Endothelial cell of umbilical vein (primary cell): ENCODE measurements at regions not wholly inside any gene's neighbourhood (a gene's known extent, or its start where the extent isn't known, plus 50 kb on each side); places are given as distances from the start of the nearest gene placed in this dataset.

Experiments used
- BruUV-seq: library from RNA; stranded (reverse); fragments of 400-500 nt; replicated peaks from 2 replicates; lab custom pipeline; 2021; lab: Mats Ljungman, UMichigan
- CTCF ChIA-PET: fragments of 300-600, 350-600 bp; sonication (Branson Sonifier 250); formaldehyde crosslinking; loops from one replicate; lab custom pipeline; 2021; ENCODE audit warnings: antibody characterized with exemption, inconsistent platforms; lab: Charles Lee
- POLR2A ChIA-PET: fragments of 300-600, 350-600 bp; sonication (Branson Sonifier 250); formaldehyde crosslinking; loops from one replicate; lab custom pipeline; 2021; ENCODE audit warnings: antibody characterized with exemption, inconsistent platforms; lab: Charles Lee
- DNase-seq: peaks from one replicate; pipeline ENCODE4 v3.0.0-alpha.2; 2011; ENCODE audit warnings: low read depth, low spot score
- FAIRE-seq: peaks from 2 replicates; lab custom pipeline; 2011; peaks lifted over from hg19 to GRCh38; lab: Jason Lieb, UNC
- H2AFZ ChIP-seq: 2 replicates; pipeline ENCODE4 v1.6.0; 2012; ENCODE audit warnings: low read depth, low read length, control low read depth, inconsistent platforms
- H3K27ac ChIP-seq: 2 replicates; pipeline ENCODE4 v1.5.1; 2011; ENCODE audit warnings: low read depth, mild to moderate bottlenecking, control low read depth, low read length, moderate library complexity; ENCODE audit not compliant: insufficient read depth
- H3K27me3 ChIP-seq, 2 experiments: 2 replicates each; pipeline versions ENCODE4 v1.6.0 to v1.6.1; 2011; ENCODE audit warnings: low read length in 2 of 2, mixed read lengths in 1 of 2; ENCODE audit not compliant: control insufficient read depth in 2 of 2, insufficient read depth in 2 of 2
- H3K36me3 ChIP-seq, 2 experiments: 2 replicates in 1 of 2; 3 replicates in 1 of 2; pipeline ENCODE4 v1.5.1; 2011; ENCODE audit warnings: low read length in 2 of 2, mild to moderate bottlenecking in 1 of 2, moderate library complexity in 1 of 2; ENCODE audit not compliant: control insufficient read depth in 2 of 2, insufficient read depth in 2 of 2; ENCODE audit errors: extremely low read depth in 1 of 2
- H3K4me1 ChIP-seq: 3 replicates; pipeline ENCODE4 v1.5.1; 2011; ENCODE audit warnings: mild to moderate bottlenecking, low read length; ENCODE audit not compliant: control insufficient read depth, insufficient read depth; ENCODE audit errors: extremely low read depth
- H3K4me2 ChIP-seq: 2 replicates; pipeline ENCODE4 v1.6.1; 2011; ENCODE audit warnings: low read length, control low read depth, mixed read lengths; ENCODE audit not compliant: insufficient read depth
- H3K4me3 ChIP-seq, 3 experiments: fragments of 200-600 bp in 1 of 3; sonication (generic), shearing (Covaris generic) in 1 of 3; replicated peaks in 1 of 3; 2 replicates each; pipeline ENCODE4 v1.5.1; 2011 to 2016; ENCODE audit warnings: control low read depth in 3 of 3, low read length in 3 of 3, mild to moderate bottlenecking in 2 of 3, inconsistent platforms in 1 of 3, low read depth in 1 of 3, moderate library complexity in 1 of 3; ENCODE audit not compliant: insufficient read depth in 1 of 3
- H3K79me2 ChIP-seq: 2 replicates; pipeline ENCODE4 v1.6.0; 2012; ENCODE audit warnings: low read length, inconsistent platforms; ENCODE audit not compliant: control insufficient read depth, insufficient read depth
- H3K9ac ChIP-seq: replicated peaks from 2 replicates; pipeline ENCODE3; 2011; ENCODE audit warnings: low read length, control low read depth; ENCODE audit not compliant: insufficient read depth; ENCODE audit errors: extremely low read depth
- H3K9me1 ChIP-seq: replicated peaks from 3 replicates; pipeline ENCODE4 v1.6.0; 2011; ENCODE audit warnings: mild to moderate bottlenecking, low read length; ENCODE audit not compliant: control insufficient read depth, insufficient read depth; ENCODE audit errors: extremely low read depth
- H3K9me3 ChIP-seq: replicated peaks from 2 replicates; pipeline ENCODE4 v1.5.1; 2012; ENCODE audit warnings: low read length, inconsistent platforms; ENCODE audit not compliant: control insufficient read depth, insufficient read depth
- H4K20me1 ChIP-seq: replicated peaks from 2 replicates; pipeline ENCODE3; 2011; ENCODE audit warnings: mild to moderate bottlenecking, low read length; ENCODE audit not compliant: control insufficient read depth, insufficient read depth; ENCODE audit errors: extremely low read depth
- EZH2 ChIP-seq: IDR thresholded peaks from 2 replicates; pipeline ENCODE4 v1.6.1; 2012; ENCODE audit warnings: borderline replicate concordance, low read depth, mild to moderate bottlenecking, moderate library complexity, low read length, inconsistent platforms; ENCODE audit not compliant: severe bottlenecking
- FOS ChIP-seq: IDR thresholded peaks from 2 replicates; pipeline ENCODE4 v1.6.1; 2011; ENCODE audit warnings: mild to moderate bottlenecking, low read length, moderate library complexity, borderline replicate concordance; ENCODE audit not compliant: insufficient read depth
- GATA2 ChIP-seq: IDR thresholded peaks from 2 replicates; pipeline ENCODE4 v1.7.0; 2011; ENCODE audit warnings: low read depth, mild to moderate bottlenecking, moderate library complexity, mixed read lengths, low read length; ENCODE audit not compliant: insufficient read length, insufficient read depth
- JUN ChIP-seq: IDR thresholded peaks from 2 replicates; pipeline ENCODE4 v1.6.1; 2011; ENCODE audit warnings: borderline replicate concordance, low read depth; ENCODE audit not compliant: insufficient read length, insufficient read depth
- MYC ChIP-seq: IDR thresholded peaks from one replicate; pipeline ENCODE4 v1.6.1; 2011; ENCODE audit warnings: mild to moderate bottlenecking, low read depth, low read length
- POLR2A ChIP-seq: IDR thresholded peaks from 2 replicates; pipeline ENCODE4 v1.6.1; 2012; ENCODE audit warnings: low read depth, mild to moderate bottlenecking, control low read depth, low read length
- POLR2AphosphoS5 ChIP-seq: IDR thresholded peaks from 2 replicates; pipeline ENCODE4 v1.6.1; 2012; ENCODE audit warnings: low read depth, mild to moderate bottlenecking, control low read depth, low read length, moderate library complexity; ENCODE audit not compliant: insufficient read depth
- dilution Hi-C: fragments of 300-500 bp; cut with MboI; formaldehyde crosslinking; loops from one replicate; pipeline ENCODE4 v1.15.0; 2019; ENCODE audit warnings: low sequenced_read_pairs; ENCODE audit not compliant: extremely low pct_ligation_motif_present
- intact Hi-C: fragments of 100-400 bp; cut with micrococcal nuclease; formaldehyde crosslinking; loops from one replicate; pipeline ENCODE4 v1.10.0; 2022
- TF ChIP-seq, protein P1 (sequence below), 2 donors: IDR thresholded peaks; 1 replicate in 1 of 2; 2 replicates in 1 of 2; pipeline ENCODE4 v1.5.1; 2011; ENCODE audit warnings: low read length in 2 of 2, mild to moderate bottlenecking in 2 of 2, moderate library complexity in 2 of 2, control low read depth in 1 of 2, inconsistent platforms in 1 of 2, low read depth in 1 of 2; ENCODE audit not compliant: insufficient read depth in 1 of 2; ENCODE audit errors: extremely low read depth in 1 of 2
- TF ChIP-seq, protein P2 (sequence below): IDR thresholded peaks from 2 replicates; pipeline ENCODE4 v1.6.1; 2011; ENCODE audit not compliant: insufficient read depth, insufficient read length

DNA sequence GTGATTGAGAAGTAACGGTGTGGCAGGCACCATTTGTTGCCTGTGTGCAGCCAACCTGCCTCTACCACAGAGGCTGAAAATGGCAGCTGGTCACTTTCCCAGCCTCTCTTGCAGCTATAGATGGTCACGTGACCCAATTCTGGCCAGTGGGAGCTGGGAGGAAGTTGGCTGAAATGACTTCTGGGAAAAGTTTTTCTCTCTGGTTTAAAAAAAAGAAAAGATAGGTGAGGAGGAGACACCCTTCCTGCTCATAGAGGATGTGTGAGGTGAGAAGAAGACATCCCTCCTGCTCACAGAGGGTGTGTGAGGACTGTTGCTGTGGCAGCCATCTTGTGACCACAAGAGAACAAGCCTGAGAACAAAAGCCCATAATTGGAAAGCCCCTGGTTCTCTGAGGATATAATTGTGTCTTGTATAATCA, 122.8 kb downstream of the SYF2 start:
- no peak overlapping the region for H3K27ac ChIP-seq
- dilution Hi-C loops: no loop called here
- H3K4me2 ChIP-seq: no peak overlapping the region
- no peaks in the 10 kb centered on the region for H4K20me1 ChIP-seq
- no peaks in the 10 kb centered on the region for H3K4me1 ChIP-seq
- H2AFZ ChIP-seq: no peak overlapping the region
- H3K9me1 ChIP-seq: no peaks in the 10 kb centered on the region
- DNase-seq (no peak), FAIRE-seq (no peak)
- no peak overlapping the region for H3K9ac ChIP-seq
- intact Hi-C loops: no loop called here
- no peaks in the 10 kb centered on the region for H3K9me3 ChIP-seq
- H3K79me2 ChIP-seq: no peaks in the 10 kb centered on the region
- H3K27me3 ChIP-seq: peaks cover 0 to 1% of the 10 kb centered on the region in 2 experiments
- ChIA-PET CTCF (no interaction called here), POLR2A (no interaction called here)
- no peak overlapping the region for H3K4me3 ChIP-seq
- TF ChIP-seq FOS: no peak
- no TSS peak for BruUV-seq
- no peaks in the 10 kb centered on the region for H3K36me3 ChIP-seq

DNA sequence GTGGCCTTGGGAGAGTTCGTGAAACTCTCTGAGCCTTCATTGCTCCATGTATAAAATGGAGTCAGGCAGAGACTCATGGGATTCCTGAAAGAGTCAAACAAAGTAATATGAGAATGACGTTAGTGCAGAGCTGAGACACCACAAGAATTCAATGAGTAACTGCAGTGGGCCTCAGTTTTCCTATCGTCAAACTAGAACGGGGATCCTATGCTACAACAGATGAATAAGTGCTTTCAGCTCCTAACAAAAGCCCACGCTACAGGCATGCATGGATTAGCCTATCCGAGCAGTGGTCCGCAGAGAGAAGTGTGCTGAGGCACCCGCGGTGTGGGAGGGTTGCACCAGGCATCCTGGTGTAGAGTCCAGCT, 124.7 kb downstream of the SYF2 start:
- Histone ChIP-seq H3K9me3 (no peaks in the 10 kb centered on the region), H3K4me1 (no peaks in the 10 kb centered on the region), H3K4me3 (no peak overlapping the region), H3K27me3 (peaks cover 0 to 1% of the 10 kb centered on the region in 2 experiments), H3K4me2 (no peak overlapping the region), H3K9ac (no peak overlapping the region), H3K79me2 (no peaks in the 10 kb centered on the region), H4K20me1 (no peaks in the 10 kb centered on the region), H3K27ac (no peak overlapping the region), H3K36me3 (no peaks in the 10 kb centered on the region), H2AFZ (no peak overlapping the region), H3K9me1 (no peaks in the 10 kb centered on the region)
- CTCF ChIA-PET: no interaction called here
- FAIRE-seq (no peak), DNase-seq (no peak)
- POLR2A ChIA-PET: no interaction called here
- dilution Hi-C loops: no loop called here
- intact Hi-C loops: no loop called here
- TF ChIP-seq JUN: no peak
- no peak for TF ChIP-seq MYC
- TF ChIP-seq, protein P1, sequence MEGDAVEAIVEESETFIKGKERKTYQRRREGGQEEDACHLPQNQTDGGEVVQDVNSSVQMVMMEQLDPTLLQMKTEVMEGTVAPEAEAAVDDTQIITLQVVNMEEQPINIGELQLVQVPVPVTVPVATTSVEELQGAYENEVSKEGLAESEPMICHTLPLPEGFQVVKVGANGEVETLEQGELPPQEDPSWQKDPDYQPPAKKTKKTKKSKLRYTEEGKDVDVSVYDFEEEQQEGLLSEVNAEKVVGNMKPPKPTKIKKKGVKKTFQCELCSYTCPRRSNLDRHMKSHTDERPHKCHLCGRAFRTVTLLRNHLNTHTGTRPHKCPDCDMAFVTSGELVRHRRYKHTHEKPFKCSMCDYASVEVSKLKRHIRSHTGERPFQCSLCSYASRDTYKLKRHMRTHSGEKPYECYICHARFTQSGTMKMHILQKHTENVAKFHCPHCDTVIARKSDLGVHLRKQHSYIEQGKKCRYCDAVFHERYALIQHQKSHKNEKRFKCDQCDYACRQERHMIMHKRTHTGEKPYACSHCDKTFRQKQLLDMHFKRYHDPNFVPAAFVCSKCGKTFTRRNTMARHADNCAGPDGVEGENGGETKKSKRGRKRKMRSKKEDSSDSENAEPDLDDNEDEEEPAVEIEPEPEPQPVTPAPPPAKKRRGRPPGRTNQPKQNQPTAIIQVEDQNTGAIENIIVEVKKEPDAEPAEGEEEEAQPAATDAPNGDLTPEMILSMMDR (IDR thresholded peaks at IDR 0.05; ENCODE audit: extremely low read depth in 1 of 2, insufficient read depth in 1 of 2, low read depth in 1 of 2, low read length in 2 of 2): no peak
- no peak for TF ChIP-seq POLR2AphosphoS5
- TF ChIP-seq FOS: no peak
- TF ChIP-seq EZH2: no peak
- no peak for TF ChIP-seq POLR2A
- TF ChIP-seq, protein P2, sequence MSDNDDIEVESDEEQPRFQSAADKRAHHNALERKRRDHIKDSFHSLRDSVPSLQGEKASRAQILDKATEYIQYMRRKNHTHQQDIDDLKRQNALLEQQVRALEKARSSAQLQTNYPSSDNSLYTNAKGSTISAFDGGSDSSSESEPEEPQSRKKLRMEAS: no peak
- TF ChIP-seq GATA2: no peak
- BruUV-seq: no TSS peak
